HG02943 (cell line): ENCODE measurements at regions not wholly inside any gene's neighbourhood (a gene's known extent, or its start where the extent isn't known, plus 50 kb on each side); places are given as distances from the start of the nearest gene placed in this dataset.
"Not testable (repeated sequence)": the region's sequence is repeated elsewhere in the genome, so short reads cannot be mapped to it uniquely, and the experiment has no call there.

Experiments used
- ATAC-seq: cut with Tn5 transposase; IDR thresholded peaks from one replicate; pipeline ENCODE4 v1.9.1; 2021; ENCODE audit warnings: mild to moderate bottlenecking, low read depth, moderate library complexity; ENCODE audit not compliant: unreplicated experiment

DNA sequence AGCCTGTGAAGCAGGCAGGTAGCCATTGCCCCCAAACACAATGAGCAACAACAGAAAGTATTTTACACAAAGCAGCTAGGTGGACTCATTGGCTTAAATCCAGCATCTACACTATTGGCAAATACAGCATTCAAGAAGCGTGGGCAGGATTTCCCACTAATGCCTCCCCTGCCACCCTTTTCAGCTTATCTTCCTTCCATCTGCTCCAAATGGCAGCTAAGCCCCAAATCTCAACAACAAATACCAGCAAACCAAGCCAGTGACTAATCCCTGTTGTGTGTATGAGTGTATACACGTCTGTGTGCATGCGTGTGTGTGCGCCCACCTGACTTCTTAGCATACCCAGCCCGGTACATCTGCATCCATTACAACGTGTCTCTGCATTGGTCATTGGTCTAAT, 151.2 kb upstream of the WWC1 start:
- ATAC-seq: no peak

DNA sequence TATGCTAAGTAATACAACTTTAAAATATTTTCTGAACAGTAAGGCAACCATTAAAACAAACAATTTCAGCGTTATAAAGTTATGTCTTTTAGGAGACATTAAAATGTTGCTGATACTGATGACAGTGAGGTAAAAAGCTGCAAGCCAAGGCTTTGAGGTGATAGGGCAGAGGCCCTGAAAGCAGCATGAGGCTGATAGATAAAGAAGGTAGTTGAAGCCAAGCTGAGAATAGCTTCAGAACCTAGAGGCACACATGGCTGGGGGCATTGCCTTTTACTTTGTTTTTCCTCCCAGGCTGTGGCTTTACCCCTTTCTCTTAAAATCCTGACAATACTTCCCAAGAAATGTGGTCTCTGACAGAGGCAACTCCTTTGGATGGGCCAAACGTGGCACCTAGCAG, 149.0 kb upstream of the WWC1 start:
- no peak for ATAC-seq

GRCh38 chr5:168143521-168143920, 147.9 kb upstream of the WWC1 start:
- ATAC-seq: not testable (repeated sequence)

GRCh38 chr5:168147106-168147505, 144.3 kb upstream of the WWC1 start:
- ATAC-seq: no peak

DNA sequence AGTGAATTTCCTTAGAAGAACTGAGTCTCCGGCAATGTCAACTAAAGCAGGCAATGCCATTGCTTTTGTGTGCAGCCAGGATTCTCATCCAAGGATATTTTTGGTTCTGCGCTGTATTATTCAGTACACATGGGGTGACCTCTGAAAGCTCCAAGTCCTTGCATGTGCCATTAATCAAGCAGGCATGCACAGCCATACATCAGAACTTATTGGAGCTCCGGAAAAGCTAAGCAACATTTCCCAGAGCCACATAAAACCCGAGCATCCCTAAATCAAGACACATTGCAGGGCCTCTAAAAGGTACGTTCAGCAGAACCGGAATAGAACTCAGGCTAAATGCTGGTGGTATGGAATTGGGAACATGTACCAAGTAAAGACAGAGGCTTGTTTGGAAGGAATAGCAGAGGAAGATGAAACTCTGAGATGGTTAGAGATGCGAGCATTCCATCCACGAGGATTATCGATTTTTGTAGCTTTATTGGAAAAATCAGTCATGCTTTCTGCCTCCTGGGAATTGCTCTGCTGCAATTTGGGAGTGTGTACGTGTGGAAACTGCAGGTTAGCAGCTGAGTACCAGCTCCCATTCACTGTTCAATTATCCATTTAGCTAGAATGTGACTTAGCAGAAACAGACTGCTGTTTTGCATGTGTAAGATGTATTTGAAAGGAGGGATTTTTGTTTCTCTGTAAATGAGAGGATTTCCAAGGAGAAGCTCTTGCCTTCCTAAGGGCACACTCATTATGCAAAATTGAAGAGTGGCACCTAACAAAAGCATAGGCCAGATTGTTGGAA, 143.7 kb upstream of the WWC1 start:
- no peak for ATAC-seq

GRCh38 chr5:168151041-168151440, 140.4 kb upstream of the WWC1 start:
- ATAC-seq: no peak

GRCh38 chr5:168152660-168153059, 138.8 kb upstream of the WWC1 start:
- ATAC-seq: no peak

DNA sequence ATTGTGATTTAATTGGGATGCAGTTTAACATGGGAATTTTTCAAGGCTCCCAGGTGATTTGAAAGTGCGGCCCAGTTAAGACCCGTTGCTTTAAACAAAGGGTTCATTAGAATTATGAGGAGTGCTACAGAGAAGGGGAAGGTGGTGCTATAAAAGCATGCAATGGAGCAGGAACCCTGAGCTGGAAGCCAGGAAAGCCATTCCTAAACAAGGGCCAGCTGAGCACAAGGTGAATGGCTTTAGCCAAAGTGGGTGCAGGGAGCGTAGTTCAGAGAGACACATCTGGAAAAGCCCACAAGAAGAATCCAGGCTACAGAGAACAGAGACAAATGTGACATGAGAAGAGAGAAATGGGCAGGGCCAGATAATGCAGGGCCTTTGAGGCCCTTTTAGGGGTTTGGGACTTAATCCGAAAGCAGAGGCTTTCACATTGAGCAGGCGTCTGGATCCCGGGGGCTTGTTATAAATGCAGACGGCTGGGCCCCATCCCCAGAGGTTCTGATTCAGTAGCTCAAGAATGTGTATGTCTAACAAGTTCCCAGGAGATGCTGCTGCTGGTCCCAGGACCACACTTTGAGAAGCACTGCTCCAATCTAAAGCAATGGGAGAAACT, 138.1 kb upstream of the WWC1 start:
- ATAC-seq: no peak

GRCh38 chr5:168153876-168154270, 137.6 kb upstream of the WWC1 start:
- no peak for ATAC-seq

GRCh38 chr5:168155585-168155984, 135.9 kb upstream of the WWC1 start:
- no peak for ATAC-seq

GRCh38 chr5:168156170-168156569, 135.3 kb upstream of the WWC1 start:
- no peak for ATAC-seq

DNA sequence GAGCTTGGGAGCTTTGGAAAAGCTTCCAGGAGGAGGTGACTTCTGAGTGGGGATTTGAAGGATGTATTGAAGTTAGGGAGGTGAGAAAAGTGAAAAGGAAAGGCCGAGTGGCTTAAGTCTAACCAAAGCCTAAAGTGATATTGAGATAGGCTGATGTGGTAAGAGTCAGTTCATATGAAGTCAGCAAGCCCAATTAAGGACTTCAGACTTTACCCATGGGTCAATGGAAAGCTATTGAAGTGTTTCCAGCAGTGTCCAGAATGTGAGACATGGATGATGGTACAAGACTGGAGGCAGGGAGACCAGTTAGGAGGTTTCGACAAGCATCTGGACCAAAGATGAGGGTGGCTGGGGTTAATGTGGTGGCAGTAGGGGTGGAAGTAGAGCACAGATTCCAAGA, 134.3 kb upstream of the WWC1 start:
- ATAC-seq: no peak

- no peak for ATAC-seq
Measured at GRCh38 chr5:168159425-168159824, 132.0 kb upstream of the WWC1 start.

DNA sequence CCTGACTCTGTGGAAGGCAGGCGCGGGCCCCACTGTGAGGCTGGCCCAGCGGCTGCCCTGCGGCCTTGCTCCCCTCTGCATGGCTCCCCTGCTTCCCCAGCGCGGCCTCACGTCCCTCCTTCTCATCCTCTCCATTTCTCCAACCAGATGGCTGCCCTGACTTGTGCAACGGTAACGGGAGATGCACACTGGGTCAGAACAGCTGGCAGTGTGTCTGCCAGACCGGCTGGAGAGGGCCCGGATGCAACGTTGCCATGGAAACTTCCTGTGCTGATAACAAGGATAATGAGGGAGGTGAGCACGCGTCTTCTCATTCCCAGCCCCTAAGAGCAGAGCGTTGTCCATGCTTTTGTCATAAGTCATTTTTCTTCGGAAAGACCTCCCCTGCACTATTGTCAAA, 129.0 kb upstream of the WWC1 start:
- no peak for ATAC-seq

- no peak for ATAC-seq
Measured at GRCh38 chr5:168163966-168164365, 127.5 kb upstream of the WWC1 start.

- no peak for ATAC-seq
Measured at GRCh38 chr5:168165221-168165914, 126.1 kb upstream of the WWC1 start.

- no peak for ATAC-seq
Measured at GRCh38 chr5:168165977-168166376, 125.5 kb upstream of the WWC1 start.

GRCh38 chr5:168167338-168167737, 124.1 kb upstream of the WWC1 start:
- no peak for ATAC-seq

- no peak for ATAC-seq
Measured at GRCh38 chr5:168168978-168169698, 122.3 kb upstream of the WWC1 start.

DNA sequence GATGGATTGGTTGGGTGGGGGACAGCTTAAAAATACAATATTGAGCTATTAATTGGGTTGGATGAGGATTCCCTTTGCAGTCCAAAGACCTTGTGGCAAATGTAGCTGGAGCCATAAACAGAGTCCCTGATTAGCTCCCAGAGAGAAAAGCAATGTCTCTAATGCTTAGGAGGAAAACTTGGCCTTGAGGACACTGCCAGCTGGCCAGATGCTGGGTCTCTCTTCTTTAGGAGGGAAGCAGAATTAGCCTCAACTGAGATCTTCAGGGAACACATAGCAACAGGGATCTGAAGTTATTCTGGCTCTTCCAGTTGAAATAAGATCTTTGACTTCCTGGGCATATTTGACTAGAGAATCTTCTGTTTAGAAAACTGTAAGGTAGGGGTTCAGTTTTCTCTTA, 121.7 kb upstream of the WWC1 start:
- ATAC-seq: no peak
